ENCODE measurements at regions not wholly inside any gene's neighbourhood (a gene's known extent, or its start where the extent isn't known, plus 50 kb on each side); places are given as distances from the start of the nearest gene placed in this dataset.

DNA sequence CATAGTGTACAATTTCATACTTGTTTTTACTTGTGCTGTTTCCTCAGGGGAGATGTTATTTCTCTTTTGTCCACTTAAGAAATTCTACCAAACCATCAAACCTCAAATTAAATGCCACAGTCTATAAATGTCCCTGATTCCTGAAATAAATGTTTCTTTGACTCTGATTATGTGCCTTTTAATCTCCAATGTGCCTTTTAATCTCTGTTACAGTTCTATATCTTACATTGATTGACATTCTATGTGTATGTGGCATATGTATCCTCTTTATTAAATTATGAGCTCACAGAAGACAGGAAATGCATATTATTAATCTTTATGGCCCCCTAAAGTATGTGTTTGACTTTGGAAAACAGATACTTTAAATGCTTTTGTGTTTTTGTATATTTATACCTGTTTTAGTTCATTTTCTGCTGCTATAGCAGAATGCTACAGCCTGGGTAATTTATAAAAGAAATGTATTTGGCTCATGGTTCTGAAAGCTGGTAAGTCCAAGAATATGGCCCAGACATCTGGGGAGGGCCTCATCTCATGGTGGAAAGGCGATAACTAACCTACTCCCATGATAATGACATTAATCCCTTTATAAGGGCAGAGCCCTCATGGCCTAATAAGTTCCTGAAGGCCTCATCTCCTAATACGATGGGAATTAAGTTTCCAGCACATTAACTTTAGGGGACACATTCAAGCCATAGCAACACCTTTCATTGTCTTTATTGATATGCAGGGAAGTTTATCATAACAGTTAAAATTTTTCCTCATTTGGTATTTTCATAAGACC is 403.9 kb downstream of the LIG4 start:
- no peak overlapping the region for H3K4me3 Mint-ChIP-seq
- TF ChIP-seq, protein P1, sequence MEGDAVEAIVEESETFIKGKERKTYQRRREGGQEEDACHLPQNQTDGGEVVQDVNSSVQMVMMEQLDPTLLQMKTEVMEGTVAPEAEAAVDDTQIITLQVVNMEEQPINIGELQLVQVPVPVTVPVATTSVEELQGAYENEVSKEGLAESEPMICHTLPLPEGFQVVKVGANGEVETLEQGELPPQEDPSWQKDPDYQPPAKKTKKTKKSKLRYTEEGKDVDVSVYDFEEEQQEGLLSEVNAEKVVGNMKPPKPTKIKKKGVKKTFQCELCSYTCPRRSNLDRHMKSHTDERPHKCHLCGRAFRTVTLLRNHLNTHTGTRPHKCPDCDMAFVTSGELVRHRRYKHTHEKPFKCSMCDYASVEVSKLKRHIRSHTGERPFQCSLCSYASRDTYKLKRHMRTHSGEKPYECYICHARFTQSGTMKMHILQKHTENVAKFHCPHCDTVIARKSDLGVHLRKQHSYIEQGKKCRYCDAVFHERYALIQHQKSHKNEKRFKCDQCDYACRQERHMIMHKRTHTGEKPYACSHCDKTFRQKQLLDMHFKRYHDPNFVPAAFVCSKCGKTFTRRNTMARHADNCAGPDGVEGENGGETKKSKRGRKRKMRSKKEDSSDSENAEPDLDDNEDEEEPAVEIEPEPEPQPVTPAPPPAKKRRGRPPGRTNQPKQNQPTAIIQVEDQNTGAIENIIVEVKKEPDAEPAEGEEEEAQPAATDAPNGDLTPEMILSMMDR (conservative IDR thresholded peaks at IDR 0.05): no peak

DNA sequence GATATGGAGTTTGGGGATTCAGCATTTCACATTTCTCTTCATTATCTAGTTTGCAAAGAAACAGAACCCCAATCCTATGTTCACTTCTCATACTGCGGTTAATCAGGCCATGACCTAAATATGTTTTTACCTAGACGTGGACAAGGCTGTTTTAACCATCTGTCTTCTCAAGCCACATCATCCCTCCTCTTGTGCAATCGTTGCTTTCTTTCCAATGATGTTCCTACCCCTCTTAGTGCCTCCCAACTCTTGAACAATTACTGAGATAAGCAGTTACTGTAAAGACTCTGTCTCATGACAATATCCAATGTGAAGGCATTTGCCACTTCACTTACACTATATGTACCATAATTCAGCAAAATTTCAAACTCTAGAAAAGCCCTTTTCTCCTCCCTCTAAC is 406.2 kb downstream of the LIG4 start:
- H3K27me3 Mint-ChIP-seq (ENCODE audit: low read depth): no peaks in the 10 kb centered on the region
- H3K4me1 Mint-ChIP-seq: no peaks in the 10 kb centered on the region
- no peaks in the 10 kb centered on the region for H3K36me3 Mint-ChIP-seq (ENCODE audit: low read depth)
- no peak overlapping the region for H3K4me3 Mint-ChIP-seq
- H3K27ac Mint-ChIP-seq (ENCODE audit: unreplicated experiment): no peak overlapping the region
- TF ChIP-seq, protein P1 (conservative IDR thresholded peaks at IDR 0.05): no peak
- H3K9me3 Mint-ChIP-seq: no peaks in the 10 kb centered on the region
- no peak for DNase-seq (ENCODE audit: low read depth, low spot score)

More for the DNA sequence above, 403.9 kb downstream of the LIG4 start:
- H3K36me3 Mint-ChIP-seq (ENCODE audit: low read depth): no peaks in the 10 kb centered on the region
- no peaks in the 10 kb centered on the region for H3K27me3 Mint-ChIP-seq (ENCODE audit: low read depth)
- no peak overlapping the region for H3K27ac Mint-ChIP-seq (ENCODE audit: unreplicated experiment)
- H3K4me1 Mint-ChIP-seq: no peaks in the 10 kb centered on the region
- H3K9me3 Mint-ChIP-seq: no peaks in the 10 kb centered on the region
- DNase-seq (ENCODE audit: low read depth, low spot score): no peak

DNA sequence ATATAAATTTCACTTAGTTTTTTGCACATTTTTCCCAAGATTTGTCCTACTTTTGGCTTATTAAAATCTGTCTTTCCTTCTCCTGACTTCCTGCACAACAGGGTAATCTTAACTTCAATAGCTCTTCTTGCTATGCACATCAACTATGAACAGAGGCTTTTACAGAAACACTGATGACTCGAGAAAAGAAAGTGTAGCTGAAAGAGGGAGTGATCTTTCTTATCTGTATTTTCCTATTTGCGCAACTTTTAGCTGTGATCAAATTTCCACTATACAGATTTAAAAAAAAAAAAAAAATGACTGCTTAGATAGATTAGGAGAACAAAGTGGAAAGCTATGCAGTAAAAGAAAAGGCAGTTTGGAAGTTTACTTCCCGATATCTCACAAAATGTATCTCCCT is 406.9 kb downstream of the LIG4 start:
- H3K4me3 Mint-ChIP-seq: no peak overlapping the region
- no peaks in the 10 kb centered on the region for H3K27me3 Mint-ChIP-seq (ENCODE audit: low read depth)
- no peaks in the 10 kb centered on the region for H3K9me3 Mint-ChIP-seq
- no peaks in the 10 kb centered on the region for H3K4me1 Mint-ChIP-seq
- H3K27ac Mint-ChIP-seq (ENCODE audit: unreplicated experiment): no peak overlapping the region
- no peaks in the 10 kb centered on the region for H3K36me3 Mint-ChIP-seq (ENCODE audit: low read depth)
- no peak for DNase-seq (ENCODE audit: low read depth, low spot score)
- TF ChIP-seq, protein P1 (conservative IDR thresholded peaks at IDR 0.05): no peak

DNA sequence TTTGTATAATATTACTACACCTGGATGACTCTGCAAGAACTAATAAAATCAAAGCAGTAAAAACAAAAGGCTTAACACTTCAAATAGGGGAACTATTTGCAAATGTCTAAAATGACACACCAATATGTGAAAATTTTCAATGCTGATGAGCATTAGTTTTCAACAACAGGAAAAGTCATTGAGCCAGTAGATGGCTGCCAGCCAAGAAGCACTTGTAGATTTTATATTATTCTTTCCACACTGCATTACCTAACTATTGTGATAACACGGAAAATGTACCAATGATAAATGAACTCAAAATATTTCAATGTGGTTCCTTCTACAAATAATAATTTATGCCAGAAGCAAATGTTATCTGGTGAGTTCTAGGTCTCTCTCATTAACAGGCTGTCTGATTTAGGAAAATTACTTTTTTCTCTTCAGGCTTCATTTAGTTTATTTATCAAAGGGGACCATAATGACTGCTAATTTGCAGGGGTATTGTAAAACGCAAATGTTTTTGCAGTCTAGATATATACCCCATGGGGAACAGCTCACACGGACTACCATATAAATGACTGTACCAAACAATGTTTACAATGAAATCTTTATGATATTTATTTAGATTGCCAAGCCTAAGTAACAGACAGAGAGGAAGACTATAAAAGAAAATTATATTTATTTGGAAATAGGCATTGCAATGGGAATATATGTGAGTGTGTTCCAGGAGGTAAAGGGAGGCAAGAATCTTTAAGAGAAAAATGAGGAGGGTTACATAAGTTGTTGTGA is 407.8 kb downstream of the LIG4 start:
- H3K4me1 Mint-ChIP-seq: no peaks in the 10 kb centered on the region
- no peaks in the 10 kb centered on the region for H3K9me3 Mint-ChIP-seq
- no peaks in the 10 kb centered on the region for H3K36me3 Mint-ChIP-seq (ENCODE audit: low read depth)
- no peak overlapping the region for H3K27ac Mint-ChIP-seq (ENCODE audit: unreplicated experiment)
- TF ChIP-seq, protein P1 (conservative IDR thresholded peaks at IDR 0.05): no peak
- no peaks in the 10 kb centered on the region for H3K27me3 Mint-ChIP-seq (ENCODE audit: low read depth)
- H3K4me3 Mint-ChIP-seq: no peak overlapping the region
- no peak for DNase-seq (ENCODE audit: low read depth, low spot score)

DNA sequence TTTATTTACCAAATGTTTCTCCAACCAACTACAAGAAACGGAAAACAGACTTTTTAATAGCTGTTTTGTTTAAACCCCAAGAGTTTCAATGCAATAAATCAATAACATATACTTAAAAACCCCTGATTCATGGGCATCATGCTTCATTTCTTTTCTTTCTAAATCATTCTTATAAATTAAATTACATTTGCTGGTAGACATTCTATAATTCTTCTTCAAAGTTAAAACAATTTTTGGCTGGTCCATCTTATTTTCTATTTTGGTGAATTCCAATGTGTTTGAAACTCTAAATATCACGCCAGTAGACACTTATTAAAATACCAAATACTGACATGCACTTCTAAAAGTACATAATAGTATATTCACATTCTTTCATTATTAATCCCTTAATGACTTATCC is 408.6 kb downstream of the LIG4 start:
- DNase-seq (ENCODE audit: low read depth, low spot score): no peak
- TF ChIP-seq, protein P1 (conservative IDR thresholded peaks at IDR 0.05): no peak
- Mint-ChIP-seq H3K4me1 (no peaks in the 10 kb centered on the region), H3K36me3 (ENCODE audit: low read depth) (no peaks in the 10 kb centered on the region), H3K4me3 (no peak overlapping the region), H3K27me3 (ENCODE audit: low read depth) (no peaks in the 10 kb centered on the region), H3K9me3 (no peaks in the 10 kb centered on the region), H3K27ac (ENCODE audit: unreplicated experiment) (no peak overlapping the region)

All from neural crest cell (in vitro differentiated cells).